ENCODE measurements at regions not wholly inside any gene's neighbourhood (a gene's known extent, or its start where the extent isn't known, plus 50 kb on each side); places are given as distances from the start of the nearest gene placed in this dataset.

DNA sequence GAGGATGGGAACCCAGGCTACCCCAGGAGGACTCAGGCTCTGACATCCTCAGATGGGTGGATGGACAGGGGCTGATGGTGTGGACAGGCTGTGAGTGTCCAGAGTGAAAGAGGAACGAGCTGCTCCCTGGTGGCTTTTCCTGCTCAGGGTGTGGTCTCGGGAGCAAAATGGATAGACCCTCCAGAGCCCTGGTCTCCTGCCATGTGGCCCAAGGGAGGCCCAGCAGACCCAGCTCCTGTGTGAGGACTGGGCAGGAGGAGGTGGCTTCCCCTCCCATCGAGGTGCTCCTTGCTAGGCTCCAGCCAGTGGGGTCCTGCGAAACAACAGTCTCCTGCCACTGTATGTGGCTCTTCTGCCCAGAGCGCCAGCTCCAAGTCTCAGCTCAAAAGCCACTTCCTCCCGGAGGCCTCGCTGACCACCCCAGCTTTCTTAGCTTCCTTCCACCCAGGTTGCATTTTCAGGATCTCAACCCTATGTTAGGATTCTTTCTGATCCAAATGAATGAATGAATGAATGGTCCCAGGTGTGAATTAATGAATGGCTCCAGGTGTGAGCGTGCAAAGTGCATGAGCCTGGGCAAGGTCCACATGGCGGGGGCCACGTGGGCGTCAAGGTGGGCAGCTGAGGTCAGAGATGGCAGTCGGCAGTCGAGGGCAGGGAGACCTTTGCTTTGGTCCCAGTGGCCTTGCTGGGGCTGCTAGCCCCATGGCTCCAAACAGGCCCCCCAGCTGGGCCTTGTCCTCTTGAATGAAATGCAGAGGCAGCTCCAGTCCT, 120.3 kb upstream of the CIBAR2 start:
- TF ChIP-seq, protein P1, sequence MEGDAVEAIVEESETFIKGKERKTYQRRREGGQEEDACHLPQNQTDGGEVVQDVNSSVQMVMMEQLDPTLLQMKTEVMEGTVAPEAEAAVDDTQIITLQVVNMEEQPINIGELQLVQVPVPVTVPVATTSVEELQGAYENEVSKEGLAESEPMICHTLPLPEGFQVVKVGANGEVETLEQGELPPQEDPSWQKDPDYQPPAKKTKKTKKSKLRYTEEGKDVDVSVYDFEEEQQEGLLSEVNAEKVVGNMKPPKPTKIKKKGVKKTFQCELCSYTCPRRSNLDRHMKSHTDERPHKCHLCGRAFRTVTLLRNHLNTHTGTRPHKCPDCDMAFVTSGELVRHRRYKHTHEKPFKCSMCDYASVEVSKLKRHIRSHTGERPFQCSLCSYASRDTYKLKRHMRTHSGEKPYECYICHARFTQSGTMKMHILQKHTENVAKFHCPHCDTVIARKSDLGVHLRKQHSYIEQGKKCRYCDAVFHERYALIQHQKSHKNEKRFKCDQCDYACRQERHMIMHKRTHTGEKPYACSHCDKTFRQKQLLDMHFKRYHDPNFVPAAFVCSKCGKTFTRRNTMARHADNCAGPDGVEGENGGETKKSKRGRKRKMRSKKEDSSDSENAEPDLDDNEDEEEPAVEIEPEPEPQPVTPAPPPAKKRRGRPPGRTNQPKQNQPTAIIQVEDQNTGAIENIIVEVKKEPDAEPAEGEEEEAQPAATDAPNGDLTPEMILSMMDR (IDR thresholded peaks at IDR 0.05; ENCODE audit: borderline replicate concordance, insufficient read depth, low read depth, low read length) = no peak
- no peak overlapping the region for H3K4me3 ChIP-seq (ENCODE audit: low read depth, low read length)

DNA sequence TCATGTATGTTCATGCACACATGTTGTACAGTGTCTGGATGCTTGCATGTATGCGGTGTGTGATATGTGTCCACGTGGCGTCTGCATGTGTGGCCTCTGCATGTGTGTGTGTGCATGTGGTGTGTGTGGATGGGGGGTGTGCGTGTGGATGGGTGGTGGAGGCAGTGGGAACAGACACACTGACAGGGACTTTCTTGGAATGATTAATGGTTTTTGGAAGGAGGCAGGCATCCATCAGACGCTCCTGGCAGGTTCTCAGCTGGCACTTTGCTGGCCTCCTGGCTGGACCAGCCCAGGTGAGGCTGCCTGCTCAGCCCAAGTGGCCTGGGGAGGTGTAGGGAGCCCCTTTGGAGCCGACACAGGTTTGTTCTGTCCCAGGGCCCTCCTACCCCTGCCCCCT, 121.2 kb upstream of the CIBAR2 start:
- H3K4me3 ChIP-seq (ENCODE audit: low read depth, low read length) = no peak overlapping the region
- TF ChIP-seq, protein P1 (IDR thresholded peaks at IDR 0.05; ENCODE audit: borderline replicate concordance, insufficient read depth, low read depth, low read length) = no peak

DNA sequence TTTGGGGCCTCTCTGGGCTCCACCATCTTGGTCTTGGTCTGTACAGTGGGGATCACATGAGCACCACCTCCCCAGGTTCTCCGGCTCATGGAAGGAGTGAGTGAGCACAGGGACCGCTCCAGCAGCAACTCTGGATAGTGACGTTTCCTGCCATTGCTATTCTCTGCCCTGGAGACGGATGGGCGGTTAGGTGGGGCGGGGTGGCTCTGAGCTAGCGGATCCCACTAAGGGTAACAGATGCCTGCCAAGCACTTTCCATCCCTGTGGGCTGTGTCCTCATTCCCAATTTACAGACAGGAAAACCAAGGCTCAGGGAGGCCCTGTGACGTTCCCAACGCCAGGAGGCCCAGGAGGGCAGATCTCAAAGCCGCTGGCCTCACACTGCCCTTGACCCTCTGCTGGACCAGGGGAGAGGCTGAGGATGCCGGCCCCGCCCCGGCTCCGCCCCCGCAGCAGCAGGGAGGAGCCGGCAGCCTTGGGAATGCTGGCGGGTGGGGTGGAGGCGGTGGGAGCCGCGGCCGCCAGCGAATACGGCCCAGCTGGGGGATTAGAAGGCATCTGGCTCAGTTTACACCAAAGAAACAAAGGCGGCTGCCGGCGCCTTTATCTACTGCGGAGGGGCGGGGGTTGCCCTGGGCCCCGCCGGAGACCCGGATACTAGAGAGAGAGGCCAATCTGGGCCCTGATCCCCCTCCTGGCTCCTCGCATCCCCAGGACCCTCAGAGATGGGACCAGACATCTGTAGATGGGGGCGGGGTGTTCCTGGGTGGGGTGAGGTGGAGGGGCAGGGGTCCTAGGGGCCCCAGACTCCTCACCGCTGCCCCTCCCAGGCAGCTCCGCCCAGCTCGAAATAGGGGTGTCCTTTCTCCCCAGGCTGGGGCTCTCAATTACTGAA, 122.3 kb upstream of the CIBAR2 start:
- H3K4me3 ChIP-seq (ENCODE audit: low read depth, low read length) = no peak overlapping the region

DNA sequence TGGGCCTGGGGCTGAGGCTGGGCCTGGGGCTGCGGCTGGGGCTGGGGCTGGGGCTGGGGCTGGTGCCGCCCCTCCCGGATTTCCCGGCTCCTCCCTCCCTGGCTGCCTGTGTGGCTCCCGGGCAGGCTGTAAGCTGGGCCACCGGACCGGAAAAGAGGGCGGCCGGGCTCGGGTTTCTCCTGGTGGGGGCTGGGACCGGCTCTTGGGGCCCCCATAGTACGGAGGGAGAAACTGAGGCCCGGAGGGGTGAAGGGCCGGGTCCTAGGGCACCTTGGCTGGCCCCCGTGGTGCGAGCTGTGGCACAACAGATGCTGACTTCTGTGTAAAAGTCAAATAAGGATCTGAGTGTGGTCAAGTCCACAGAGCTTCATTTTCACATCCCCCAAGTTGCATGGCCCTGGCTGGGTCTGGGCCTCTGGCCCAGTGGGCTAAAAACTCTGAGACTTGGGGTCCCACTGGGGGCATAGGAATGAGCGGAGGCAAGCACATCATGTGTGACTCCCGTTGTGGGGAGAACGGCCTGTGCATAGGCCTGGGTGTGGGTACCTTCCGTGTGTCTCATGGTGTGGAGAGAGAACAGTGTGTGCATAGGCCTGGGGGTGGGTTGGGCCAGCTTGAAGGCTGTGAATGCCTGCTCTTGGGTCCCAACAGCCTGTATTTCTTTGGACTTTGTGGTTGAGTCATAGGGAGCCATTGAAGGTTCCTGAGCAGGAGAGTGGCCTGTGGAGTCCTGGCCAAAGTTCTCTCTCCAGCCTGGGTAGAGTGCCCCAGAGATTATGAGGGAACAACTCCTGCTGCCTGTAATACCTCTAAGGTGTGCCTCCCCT, 123.9 kb upstream of the CIBAR2 start:
- peak overlapping the region; percentile 47 for H3K4me3 ChIP-seq (ENCODE audit: low read depth, low read length)
- TF ChIP-seq, protein P1 (IDR thresholded peaks at IDR 0.05; ENCODE audit: borderline replicate concordance, insufficient read depth, low read depth, low read length) = no peak

More for the DNA sequence above, 122.3 kb upstream of the CIBAR2 start:
- TF ChIP-seq, protein P1 (IDR thresholded peaks at IDR 0.05; ENCODE audit: borderline replicate concordance, insufficient read depth, low read depth, low read length) = no peak

DNA sequence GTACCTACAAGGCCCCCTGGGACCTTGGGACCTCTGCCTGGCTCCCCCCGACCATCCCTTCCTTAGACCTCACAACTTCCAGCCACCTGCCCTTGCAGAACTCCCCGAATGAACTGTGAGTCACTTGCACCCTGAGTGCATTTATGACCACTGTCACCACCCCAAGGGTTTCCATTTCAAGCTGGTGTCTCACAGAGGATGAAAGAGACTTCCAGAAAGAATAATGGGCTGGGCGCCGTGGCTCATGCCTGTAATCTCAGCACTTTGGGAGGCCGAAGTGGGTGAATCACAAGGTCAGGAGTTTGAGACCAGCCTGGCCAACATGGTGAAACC, 124.5 kb upstream of the CIBAR2 start:
- H3K4me3 ChIP-seq (ENCODE audit: low read depth, low read length) = no peak overlapping the region
- TF ChIP-seq, protein P1 (IDR thresholded peaks at IDR 0.05; ENCODE audit: borderline replicate concordance, insufficient read depth, low read depth, low read length) = no peak

DNA sequence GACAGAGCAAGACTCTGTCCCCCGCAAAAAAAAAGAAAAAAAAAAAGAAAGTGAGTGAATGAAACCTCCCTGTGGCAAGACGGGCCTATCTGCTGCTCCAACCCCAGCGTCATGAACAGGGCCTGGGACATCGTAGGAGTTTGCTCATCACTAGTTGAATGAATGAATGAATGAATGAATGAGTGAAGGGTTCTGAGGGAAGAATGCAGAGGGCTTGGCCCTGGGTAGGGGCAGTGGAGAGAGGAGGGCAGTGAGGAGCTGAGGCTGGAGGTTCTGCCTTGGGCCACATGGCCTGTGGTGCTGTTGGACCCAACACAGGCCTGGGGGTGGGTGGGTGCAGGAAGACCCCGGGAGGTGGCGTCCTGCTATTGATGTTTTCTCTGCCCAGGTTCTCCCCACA, 125.5 kb upstream of the CIBAR2 start:
- H3K4me3 ChIP-seq (ENCODE audit: low read depth, low read length) = no peak overlapping the region
- TF ChIP-seq, protein P1 (IDR thresholded peaks at IDR 0.05; ENCODE audit: borderline replicate concordance, insufficient read depth, low read depth, low read length) = no peak

All from GM12875 (cell line).